ENCODE measurements at regions not wholly inside any gene's neighbourhood (a gene's known extent, or its start where the extent isn't known, plus 50 kb on each side); places are given as distances from the start of the nearest gene placed in this dataset.

DNA sequence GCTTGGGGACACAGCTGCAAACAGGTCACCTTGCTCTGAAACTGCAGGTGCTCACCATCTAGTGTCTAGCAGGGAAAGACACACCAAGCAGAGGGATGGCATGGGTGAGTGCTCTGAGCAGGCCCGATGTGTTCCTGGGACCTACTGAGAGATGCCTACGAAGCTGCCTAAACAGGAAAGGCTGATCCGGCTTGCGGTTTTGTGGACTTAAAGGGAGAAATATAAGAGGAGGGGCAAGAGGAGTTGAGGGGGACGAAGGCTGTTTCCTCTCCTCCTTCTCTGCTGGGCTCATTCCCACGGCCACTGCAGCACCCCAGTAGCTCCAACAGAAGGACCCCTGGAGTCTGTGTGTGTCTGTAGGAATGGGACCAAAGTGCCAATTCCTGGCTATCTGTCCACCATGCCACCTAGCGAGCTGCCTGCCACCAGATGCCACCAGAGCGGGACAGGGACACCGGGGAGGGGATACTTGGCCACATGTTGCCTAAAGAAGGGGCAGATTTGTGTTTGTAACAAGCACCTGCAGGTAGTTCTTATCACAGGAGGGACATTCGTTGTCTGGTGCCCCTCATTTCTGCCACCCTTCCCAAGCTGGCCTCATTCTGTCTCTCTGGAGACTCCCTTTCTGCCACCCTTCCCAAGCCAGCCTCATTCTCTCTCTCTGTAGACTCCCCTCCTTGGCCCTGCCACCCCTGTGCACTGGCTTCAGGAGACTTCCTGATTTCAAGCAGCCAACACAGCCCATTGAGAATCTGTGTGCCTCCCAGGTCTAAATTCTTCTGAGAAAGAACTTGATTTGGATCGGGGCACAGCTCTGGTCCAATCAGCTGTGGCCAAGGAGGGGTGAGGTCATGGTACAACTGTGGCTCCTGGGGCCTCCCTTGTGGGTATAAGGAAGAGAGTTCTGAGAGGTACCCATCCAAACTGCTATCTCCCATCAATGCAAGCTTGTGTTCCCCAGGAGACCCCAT lies 221.8 kb downstream of the ANKRD60 start:
- CTCF ChIA-PET, result no interaction called here
- POLR2A ChIA-PET, result no interaction called here

DNA sequence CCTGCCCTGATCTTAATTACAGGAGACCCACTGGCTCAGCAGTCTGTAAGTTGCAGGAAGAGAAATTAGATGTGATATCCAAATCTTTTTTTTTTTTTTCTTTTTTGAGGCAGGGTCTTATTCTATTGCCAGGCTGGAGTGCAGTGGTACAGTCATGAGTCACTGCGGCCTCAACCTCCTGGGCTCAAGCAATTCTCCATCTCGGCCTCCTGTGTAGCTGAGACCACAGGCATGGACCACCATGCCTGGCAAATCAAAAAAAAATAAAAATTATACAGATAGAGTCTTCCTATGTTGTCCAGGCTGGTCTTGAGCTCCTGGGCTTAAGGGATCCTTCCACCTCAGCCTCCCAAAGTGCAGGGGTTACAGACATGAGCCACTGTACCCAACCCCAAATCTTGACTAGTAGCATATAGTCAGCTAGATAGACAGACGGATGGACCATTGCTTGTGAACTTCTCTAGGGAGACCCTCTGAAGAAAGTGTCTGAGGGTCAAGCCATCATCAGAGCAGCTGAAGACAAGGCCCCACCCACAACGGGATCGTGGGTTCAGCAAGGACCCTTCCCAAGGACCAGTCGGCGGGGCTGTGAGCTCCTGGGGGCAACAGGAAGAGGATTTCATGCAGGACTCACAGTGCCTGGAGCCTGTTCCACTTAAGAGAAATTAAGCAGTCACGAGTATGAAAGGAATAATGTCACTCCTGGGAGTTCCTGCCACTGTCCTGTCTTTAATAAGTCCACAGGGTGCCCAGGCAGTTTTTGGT lies 222.7 kb downstream of the ANKRD60 start:
- POLR2A ChIA-PET, result no interaction called here
- CTCF ChIA-PET, result interaction anchor here (0.5 kb wide), 1 partner anchor 1427 kb away, joined by 5 read pairs; no protein-coding TSS in a partner anchor

DNA sequence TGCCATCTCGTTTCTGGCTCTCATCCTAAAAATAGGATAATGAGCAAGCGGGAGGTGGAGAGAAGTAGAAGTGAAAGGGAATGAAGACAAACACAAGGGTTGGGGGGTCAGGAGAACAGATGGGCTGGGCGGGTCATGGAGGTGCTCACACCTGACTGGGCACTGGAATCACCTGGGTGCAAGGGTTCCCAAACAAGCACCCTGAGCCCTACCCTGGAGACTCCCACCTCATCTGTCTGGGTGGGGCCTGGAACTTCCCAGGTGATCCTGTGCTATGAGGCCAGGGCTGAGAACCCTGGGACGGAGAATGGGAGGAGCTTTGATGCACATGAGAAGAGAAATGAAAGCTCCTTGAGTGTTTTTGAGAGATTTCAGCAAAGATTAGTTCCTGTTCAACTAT lies 223.6 kb downstream of the ANKRD60 start:
- CTCF ChIA-PET, result interaction anchor here (0.5 kb wide), 1 partner anchor 1428 kb away, joined by 5 read pairs; no protein-coding TSS in a partner anchor
- POLR2A ChIA-PET, result no interaction called here

DNA sequence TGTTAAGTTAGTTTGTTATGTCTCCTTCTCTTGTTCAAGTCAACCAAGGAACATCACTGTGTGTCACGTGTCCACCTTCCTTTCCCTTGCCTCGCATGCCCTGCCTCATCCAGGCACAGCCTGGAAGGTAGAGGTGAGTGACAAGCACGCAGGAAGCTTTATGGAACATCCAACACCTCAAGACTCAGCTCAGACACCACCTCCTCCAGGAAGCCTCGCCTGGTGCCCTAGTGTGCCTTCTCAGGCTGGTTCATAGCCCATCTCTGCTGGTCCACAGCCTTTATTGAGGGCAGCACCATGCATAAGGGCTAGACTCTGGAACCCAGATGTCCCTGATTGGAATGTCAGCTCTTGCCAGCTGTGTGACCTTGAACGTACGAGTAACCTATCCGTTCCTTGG lies 224.3 kb downstream of the ANKRD60 start:
- POLR2A ChIA-PET, result no interaction called here
- CTCF ChIA-PET, result no interaction called here

DNA sequence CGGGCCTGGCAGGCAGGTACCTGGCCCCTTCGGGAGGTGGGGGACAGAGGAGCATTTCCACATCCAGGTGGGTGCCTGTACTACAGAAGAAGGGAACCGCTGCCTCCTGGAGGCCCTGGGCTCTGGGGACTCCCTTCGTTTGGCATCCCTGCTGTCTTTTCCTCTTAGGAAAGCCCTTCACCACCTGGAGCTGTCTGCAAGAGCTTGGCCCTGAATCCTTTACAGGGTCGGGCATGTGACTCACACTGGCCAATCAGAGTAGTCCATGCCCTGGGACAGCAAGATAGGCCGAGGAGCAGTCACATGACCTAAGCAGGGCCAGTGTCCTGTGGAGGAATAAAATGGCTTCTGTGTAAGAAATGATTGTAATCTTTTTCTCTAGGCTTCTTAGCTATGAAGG lies 224.9 kb downstream of the ANKRD60 start:
- POLR2A ChIA-PET, result no interaction called here
- CTCF ChIA-PET, result no interaction called here

DNA sequence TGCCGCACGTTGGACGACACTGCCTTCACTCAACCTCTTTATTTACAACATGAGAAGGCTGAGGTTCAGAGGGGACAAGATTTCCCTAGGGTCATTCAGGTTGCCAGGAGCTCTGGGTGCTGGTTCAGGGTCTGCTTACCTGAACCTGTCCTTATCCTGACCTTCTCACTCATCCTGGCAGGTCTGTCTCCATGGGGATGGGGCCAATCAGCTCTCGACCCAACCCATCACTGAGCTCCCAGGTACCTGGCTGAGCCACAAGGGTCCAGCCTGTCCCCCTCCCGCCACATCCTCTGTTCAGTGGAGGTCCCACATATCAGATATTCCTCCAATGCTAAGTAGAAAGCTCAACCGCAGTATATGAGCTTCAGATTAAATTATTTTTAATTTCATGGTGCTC lies 225.6 kb downstream of the ANKRD60 start:
- CTCF ChIA-PET, result no interaction called here
- POLR2A ChIA-PET, result no interaction called here

DNA sequence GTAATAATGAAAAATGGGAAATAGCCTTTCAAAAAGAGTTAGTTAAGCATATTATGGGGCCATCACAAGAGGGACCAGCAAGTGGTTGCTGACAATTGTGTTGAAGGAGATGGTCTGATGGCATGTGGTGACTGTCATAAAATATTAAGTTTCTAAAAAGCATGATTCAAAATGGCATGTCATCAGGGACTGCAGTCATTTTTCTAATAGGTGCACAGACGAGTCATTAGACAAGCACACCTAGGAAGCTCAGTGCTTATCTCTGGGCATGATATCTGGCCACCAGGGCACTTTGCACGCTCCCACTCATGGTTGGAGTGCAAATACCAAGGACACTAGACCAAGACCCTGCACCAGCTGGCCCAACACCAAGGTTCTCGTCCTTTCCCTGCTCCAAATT lies 226.5 kb downstream of the ANKRD60 start:
- POLR2A ChIA-PET, result no interaction called here
- CTCF ChIA-PET, result no interaction called here

DNA sequence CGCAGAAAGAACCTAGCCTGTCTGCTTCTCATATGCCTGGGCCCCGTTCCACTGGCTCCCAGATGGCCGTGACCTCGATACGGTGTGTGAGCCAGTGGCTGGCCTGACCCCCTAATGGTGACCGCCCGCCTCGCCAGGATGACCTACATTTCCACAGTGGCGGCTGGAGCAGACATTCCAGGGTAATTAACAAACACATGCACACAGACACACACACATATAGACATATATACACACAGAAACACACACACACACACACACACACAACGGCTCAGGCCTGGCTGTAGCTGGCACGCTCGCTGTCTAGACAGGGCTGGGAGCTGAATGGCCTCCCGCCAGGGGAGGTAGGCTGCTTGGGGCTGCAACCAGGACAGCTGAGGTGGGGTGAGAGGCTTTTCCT lies 227.1 kb downstream of the ANKRD60 start:
- CTCF ChIA-PET, result no interaction called here
- POLR2A ChIA-PET, result no interaction called here

DNA sequence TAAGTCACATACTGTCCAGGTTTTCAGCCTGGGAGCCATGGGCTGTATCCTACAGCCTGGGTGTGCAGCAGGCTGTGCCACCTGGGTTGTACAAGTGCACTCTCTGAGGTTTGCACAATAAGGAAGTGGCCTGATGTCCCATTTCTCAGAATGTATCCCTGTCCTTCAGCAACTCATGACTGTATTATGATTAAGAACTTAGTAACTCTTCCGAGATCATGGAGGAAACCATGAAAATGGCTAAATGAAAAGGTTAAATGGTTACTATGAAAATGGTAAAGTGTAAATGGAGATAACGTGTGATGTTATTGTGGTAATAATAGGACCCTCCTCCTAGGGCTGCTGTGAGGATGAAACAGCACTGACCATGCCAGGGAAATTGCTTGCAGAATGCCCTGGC lies 227.6 kb downstream of the ANKRD60 start:
- POLR2A ChIA-PET, result no interaction called here

DNA sequence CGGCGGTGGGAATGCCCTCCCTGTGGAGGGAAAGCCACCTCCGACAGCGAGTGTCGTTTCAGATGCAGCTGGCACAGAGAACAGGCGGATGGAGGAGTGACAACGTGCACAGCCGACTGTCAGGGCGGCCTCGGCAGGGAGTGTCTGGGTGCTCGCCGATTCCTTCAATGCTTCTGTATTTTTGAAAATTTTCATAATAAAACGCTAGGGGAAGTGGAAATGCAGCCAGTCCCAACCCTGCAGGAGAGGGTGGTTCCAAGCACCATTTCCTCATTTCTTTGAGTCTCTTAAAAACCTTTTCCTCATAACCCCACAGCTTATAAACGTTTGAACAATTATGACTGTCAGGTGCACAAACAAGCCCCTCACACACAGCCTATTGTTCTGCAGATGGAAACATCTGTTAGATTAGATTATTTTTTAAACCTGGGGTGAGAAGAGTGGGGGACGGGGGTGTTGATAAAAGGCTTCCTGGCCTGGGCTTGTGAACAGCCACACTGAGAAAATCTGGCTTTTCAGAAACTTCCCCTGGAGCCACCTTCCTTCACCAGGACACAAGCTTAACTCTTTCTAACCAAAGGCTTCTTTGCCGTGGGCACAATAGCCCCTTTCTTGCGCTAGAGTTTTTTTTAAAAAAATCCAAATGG lies 228.9 kb downstream of the ANKRD60 start:
- POLR2A ChIA-PET, result no interaction called here

More for the DNA sequence above, 227.6 kb downstream of the ANKRD60 start:
- CTCF ChIA-PET, result no interaction called here

DNA sequence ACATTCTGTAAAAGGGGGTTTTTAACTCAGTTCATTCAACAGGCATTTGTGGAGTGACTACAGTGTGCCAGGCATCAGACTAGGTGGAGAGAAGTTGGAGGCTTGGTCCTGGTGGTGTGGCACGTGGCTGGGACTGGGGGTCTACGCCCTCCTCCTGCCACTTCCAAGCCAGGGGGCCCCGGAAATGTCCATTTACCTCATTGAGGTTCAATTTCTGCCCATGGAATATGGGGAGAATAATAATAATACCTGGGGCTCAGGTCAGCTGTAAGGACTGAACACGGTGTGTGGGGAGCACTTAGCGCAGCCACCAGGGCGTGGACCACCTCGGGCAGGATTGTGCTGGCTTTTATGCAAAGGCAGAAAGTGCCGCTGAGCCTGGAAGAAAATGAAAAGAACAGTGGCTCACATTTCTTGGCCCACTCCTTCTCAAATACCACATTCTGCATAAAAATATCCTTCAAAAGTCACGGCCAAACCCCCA lies 229.4 kb downstream of the ANKRD60 start:
- ChIA-PET POLR2A (no interaction called here), CTCF (no interaction called here)

More for the DNA sequence above, 228.9 kb downstream of the ANKRD60 start:
- CTCF ChIA-PET, result no interaction called here

DNA sequence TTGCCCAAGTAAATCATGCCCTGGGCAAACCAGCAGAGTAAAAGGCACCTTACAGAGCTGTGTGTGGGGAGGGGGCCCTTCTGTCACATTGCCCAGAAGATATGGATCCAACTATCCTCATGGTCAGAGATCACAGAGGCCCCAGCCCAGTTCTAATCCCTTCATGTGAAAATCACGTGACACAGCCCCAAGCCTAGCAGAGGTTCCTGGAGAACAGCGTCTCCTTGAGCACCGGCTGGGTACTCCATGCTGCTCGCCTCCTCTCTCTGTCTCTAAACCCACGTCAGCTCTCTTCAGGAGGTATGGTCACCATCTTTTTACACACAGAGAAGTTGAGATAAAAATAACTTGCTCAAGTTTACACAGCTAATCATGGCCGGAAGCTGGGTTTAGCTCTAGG lies 230.2 kb downstream of the ANKRD60 start:
- ChIA-PET POLR2A (no interaction called here), CTCF (no interaction called here)

DNA sequence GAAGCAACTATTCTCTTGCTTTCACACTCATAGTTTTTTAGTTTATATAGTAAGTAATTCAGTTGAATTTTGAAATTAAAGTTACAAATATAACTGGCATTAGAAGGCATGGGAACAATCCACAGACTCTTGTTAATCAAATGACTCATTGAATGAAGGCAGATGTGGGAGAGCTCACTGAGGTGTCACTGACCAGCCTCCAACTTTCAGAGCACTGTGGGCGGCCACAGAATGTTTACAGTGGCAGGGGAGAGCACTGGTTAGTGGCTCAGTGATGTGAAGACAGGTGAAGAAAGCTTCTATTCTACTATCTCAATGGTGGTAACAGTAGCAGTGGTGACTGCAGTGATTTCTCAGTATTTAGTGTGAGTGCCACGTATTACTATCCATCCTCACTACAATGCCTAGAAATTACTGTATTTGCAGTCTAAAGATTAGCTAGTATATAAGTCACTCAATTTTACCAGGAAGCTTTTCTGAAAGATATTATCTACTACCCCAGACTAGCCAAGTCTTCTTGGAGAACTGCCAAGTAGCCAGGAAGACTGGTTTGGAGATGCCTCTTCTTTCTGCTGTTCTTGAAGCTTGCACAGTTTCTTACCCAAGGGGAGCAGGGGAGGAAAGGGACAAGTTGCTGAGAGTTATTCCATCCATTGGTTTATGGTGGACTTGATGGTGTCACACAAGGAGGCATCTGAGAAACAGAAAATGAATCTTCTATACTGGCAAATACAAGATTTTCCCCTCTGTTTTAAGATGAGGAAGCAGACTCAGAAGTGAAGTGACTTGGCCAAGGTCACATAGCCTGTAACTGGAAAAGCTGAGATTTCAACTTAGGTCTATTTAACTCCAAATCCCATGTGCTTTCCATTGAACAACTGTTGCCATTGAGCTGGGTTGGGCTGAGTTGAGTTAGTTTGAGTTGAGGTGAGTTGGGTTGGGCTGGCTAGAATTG lies 231.2 kb downstream of the ANKRD60 start:
- ChIA-PET POLR2A (no interaction called here), CTCF (no interaction called here)

DNA sequence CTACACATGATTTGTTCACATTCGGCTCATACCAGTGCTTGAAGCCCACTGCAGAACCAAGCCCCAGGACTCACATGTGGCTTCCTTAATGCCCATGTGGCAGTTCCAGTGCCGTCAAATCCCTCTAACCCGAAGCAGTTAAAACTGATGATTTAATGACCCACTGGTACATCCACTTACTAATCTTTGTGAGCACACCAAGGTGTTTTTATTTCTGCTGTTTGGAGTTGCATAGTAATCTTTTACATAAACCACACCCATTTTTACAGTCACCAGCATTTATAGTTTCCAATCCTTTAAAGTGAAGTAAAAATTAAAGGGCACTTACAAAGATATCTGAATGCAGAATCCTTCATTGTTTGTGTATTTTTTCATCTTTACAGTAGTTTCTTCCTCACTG lies 232.0 kb downstream of the ANKRD60 start:
- POLR2A ChIA-PET, result no interaction called here
- CTCF ChIA-PET, result no interaction called here

DNA sequence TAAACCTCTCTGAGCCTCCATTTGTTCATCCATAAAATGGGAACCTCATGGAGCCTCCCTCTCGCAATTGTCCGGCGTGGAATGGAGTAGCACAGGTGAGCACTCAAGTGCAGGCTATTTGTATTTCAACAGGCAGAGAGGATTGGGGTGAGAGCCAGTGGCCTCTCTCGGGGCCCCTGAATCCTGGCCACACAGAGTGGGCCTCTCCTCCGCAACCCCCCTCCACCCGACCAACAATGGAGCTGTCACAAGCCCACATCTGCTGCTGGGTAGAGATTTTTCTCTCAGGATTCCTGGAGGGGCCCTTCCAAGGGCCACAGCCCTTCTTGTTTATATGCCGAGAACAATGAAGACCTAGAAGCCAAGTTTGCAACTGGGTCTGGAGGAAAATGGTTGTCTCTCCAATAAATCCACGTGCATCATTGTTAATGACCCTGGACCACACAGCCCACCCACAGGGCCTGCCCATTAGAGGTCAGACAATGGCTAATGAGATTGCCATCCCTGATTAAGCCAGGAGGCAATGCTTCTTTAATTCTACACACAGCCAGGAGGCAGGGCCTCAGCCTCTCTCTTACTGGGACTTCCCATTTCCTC lies 233.0 kb downstream of the ANKRD60 start:
- ChIA-PET CTCF (no interaction called here), POLR2A (no interaction called here)

DNA sequence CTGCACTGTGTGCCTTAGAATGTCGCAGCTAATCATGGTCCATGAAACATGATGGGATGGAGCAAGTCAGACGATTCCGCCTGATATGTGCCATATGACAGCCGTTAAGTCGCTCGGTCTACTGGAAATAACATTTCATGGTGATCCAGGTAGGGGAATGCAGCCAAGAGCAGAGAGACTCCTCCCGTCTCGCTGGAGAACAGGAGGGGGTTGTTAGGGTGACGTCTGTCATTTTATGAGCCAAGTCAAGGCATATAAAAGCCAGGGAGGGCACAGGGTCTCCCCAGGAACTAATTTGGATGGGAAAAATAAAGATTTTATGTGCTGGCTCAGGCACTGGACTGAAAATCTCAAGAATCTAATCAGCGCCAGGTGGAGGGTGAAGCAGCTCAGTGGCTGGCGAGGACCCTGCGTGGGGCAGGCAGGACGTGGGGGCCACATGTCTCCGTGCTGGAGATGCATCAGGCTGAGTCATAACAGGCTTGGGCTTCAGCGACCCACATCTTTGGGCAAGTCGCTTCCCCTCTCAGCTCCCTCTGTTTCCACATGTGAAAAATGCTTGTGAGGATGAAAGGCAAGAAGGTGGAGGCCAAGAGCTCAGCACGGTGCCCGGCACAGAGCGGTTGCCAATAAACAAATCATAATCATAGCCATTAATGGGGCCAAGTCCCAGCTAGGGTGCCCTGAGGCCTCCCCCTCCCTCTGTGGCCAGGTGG lies 234.6 kb downstream of the ANKRD60 start:
- ChIA-PET CTCF (no interaction called here), POLR2A (no interaction called here)

DNA sequence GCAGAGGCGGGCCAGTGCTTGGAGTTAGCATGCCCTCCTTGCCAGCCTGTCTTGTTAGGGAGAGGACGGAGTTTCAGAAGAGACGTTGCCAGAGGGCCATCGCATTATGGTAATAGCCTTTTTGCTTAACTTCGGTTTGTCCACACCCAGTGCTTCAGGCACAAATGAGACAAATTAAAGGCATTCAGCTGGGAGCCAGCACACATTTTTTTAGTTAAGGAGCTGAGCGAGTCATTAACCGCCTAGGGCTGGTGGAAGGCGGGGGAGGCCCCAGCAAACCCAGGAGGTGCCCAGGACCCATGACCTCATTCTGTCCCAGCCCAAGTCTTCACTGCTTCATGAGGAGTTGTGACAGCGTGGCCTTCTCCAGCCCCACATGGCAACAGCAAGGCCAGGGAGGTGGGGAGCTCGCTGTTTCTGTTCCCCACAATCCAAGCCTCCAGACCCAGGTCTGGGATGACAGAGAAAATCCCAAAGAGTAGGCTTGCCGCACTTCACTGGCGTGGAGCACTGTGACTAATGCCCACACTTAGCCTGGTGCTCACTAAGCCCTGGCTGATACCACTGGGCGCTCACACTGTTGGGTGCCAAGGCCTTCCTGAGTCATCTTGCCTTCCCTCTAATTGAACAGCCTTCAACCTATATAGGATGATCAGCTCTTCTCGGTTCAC lies 237.1 kb downstream of the ANKRD60 start:
- ChIA-PET POLR2A (no interaction called here), CTCF (no interaction called here)

DNA sequence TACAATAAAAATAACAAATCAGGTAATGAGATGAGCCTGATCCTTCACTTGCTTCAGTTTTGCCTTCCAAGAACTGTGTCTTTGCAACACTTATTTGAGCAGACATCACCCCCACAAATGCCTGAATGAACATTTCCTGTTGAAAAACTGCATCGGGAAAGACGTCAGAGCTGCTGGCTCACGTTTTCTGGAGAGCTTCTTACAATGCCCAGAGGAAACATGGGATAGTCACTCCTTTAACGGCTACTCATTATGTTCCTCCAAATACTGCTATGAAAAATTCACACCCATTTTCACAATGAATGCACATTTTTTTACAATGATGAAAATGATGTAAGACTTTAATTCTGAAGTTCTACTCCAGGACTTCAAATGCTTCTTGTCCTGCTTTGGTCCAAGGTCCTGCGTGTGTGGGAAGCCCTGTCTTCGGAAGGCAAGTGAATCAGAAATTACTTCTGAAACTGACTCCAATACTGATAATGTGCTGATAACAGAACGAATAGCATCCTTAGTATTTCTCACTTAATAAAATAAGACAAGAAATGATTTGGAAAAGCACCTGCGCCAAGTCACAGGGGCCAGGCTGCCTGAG lies 238.0 kb downstream of the ANKRD60 start:
- ChIA-PET POLR2A (no interaction called here), CTCF (interaction anchor here (0.5 kb wide), 1 partner anchor 302 kb away, joined by 3 read pairs; no protein-coding TSS in a partner anchor)

Data from activated CD8-positive, alpha-beta memory T cell treated with anti-CD3 and anti-CD28 coated beads for 36 hours (primary cell).